HEK293T (cell line): ENCODE measurements at regions not wholly inside any gene's neighbourhood (a gene's known extent, or its start where the extent isn't known, plus 50 kb on each side); places are given as distances from the start of the nearest gene placed in this dataset.

Experiments used
- CTCF ChIA-PET: fragments of 350-600 bp; formaldehyde crosslinking; extraction: SDS; loops from one replicate; lab custom pipeline; 2021; ENCODE audit warnings: antibody characterized with exemption, inconsistent platforms; lab: Yijun Ruan, JAX
- POLR2A ChIA-PET: fragments of 350-600 bp; formaldehyde crosslinking; extraction: SDS; loops from one replicate; lab custom pipeline; 2020; ENCODE audit warnings: antibody characterized with exemption, inconsistent platforms; lab: Yijun Ruan, JAX
- DNase-seq: peaks from one replicate; pipeline ENCODE4 v3.0.0; 2012; ENCODE audit warnings: mixed read lengths; ENCODE audit errors: extremely low spot score
- ARNT ChIP-seq: fragments of 450-650 bp; IDR thresholded peaks from 2 replicates; pipeline ENCODE4 v1.6.1; 2017; ENCODE audit warnings: mild to moderate bottlenecking
- BHLHE40 ChIP-seq: fragments of 450-650 bp; IDR thresholded peaks from 2 replicates; pipeline ENCODE4 v1.6.1; 2016; ENCODE audit warnings: mild to moderate bottlenecking, moderate library complexity, borderline replicate concordance
- CTBP1 ChIP-seq: fragments of 450-650 bp; IDR thresholded peaks from 2 replicates; pipeline ENCODE4 v1.6.1; 2016; ENCODE audit warnings: borderline replicate concordance
- ELF4 ChIP-seq: fragments of 450-650 bp; IDR thresholded peaks from 2 replicates; pipeline ENCODE4 v1.6.1; 2017; ENCODE audit warnings: antibody characterized with exemption
- FOXA1 ChIP-seq: fragments of 450-650 bp; IDR thresholded peaks from 2 replicates; pipeline ENCODE4 v1.6.1; 2016; ENCODE audit warnings: mild to moderate bottlenecking
- FOXK2 ChIP-seq: fragments of 450-650 bp; IDR thresholded peaks from 2 replicates; pipeline ENCODE4 v1.6.1; 2016; ENCODE audit warnings: mild to moderate bottlenecking
- FOXM1 ChIP-seq: fragments of 450-650 bp; IDR thresholded peaks from 2 replicates; pipeline ENCODE4 v1.6.1; 2017; ENCODE audit warnings: mild to moderate bottlenecking, borderline replicate concordance
- HDGF ChIP-seq: fragments of 450-650 bp; IDR thresholded peaks from 2 replicates; pipeline ENCODE4 v1.6.1; 2017; ENCODE audit warnings: antibody characterized with exemption, borderline replicate concordance
- L3MBTL2 ChIP-seq: fragments of 450-650 bp; conservative IDR thresholded peaks from 2 replicates; pipeline ENCODE4 v1.6.1; 2016; ENCODE audit warnings: mild to moderate bottlenecking
- LEF1 ChIP-seq: fragments of 450-650 bp; IDR thresholded peaks from 2 replicates; pipeline ENCODE4 v1.6.1; 2017; ENCODE audit warnings: mild to moderate bottlenecking, borderline replicate concordance
- NFRKB ChIP-seq: fragments of 450-650 bp; IDR thresholded peaks from 2 replicates; pipeline ENCODE4 v1.6.1; 2016; ENCODE audit warnings: mild to moderate bottlenecking, moderate library complexity
- PKNOX1 ChIP-seq: fragments of 450-650 bp; IDR thresholded peaks from 2 replicates; pipeline ENCODE4 v1.6.1; 2016
- SP1 ChIP-seq: fragments of 450-650 bp; IDR thresholded peaks from 2 replicates; pipeline ENCODE4 v1.6.1; 2017
- SUZ12 ChIP-seq: fragments of 450-650 bp; IDR thresholded peaks from 2 replicates; pipeline ENCODE4 v1.6.1; 2016; ENCODE audit warnings: mild to moderate bottlenecking
- TARDBP ChIP-seq: fragments of 450-650 bp; IDR thresholded peaks from 2 replicates; pipeline ENCODE4 v1.6.1; 2016
- ZNF384 ChIP-seq: fragments of 450-650 bp; IDR thresholded peaks from 2 replicates; pipeline ENCODE4 v1.6.1; 2016

GRCh38 chr9:3756071-3756470 lies 230.3 kb upstream of the RFX3 start:
- no peak for DNase-seq
- TF ChIP-seq FOXK2: no peak
- no peak for TF ChIP-seq TARDBP
- TF ChIP-seq ARNT: no peak
- no peak for TF ChIP-seq HDGF
- TF ChIP-seq CTBP1: no peak
- TF ChIP-seq L3MBTL2: no peak
- TF ChIP-seq FOXM1: no peak
- no peak for TF ChIP-seq ELF4
- TF ChIP-seq ZNF384: no peak
- TF ChIP-seq NFRKB: no peak
- no peak for TF ChIP-seq BHLHE40
- TF ChIP-seq FOXA1: no peak
- ChIA-PET CTCF (no interaction called here), POLR2A (no interaction called here)

- POLR2A ChIA-PET: no interaction called here
These were observed 225.4 kb upstream of the RFX3 start for GRCh38 chr9:3751125-3751758.

GRCh38 chr9:3750321-3750720 lies 224.5 kb upstream of the RFX3 start:
- CTCF ChIA-PET: no interaction called here
- POLR2A ChIA-PET: no interaction called here
- no peak for DNase-seq
- no peak for TF ChIP-seq PKNOX1
- TF ChIP-seq CTBP1: no peak
- no peak for TF ChIP-seq BHLHE40
- no peak for TF ChIP-seq ELF4
- TF ChIP-seq SUZ12: no peak
- TF ChIP-seq NFRKB: no peak
- no peak for TF ChIP-seq ARNT
- TF ChIP-seq FOXA1: no peak
- TF ChIP-seq LEF1: no peak
- TF ChIP-seq SP1: no peak
- no peak for TF ChIP-seq L3MBTL2
- TF ChIP-seq FOXK2: no peak
- TF ChIP-seq TARDBP: no peak
- TF ChIP-seq FOXM1: no peak
- TF ChIP-seq HDGF: no peak

More at GRCh38 chr9:3751125-3751758, 225.4 kb upstream of the RFX3 start:
- DNase-seq: no peak
- CTCF ChIA-PET: no interaction called here
- TF ChIP-seq FOXA1: no peak

GRCh38 chr9:3746296-3747275 lies 220.8 kb upstream of the RFX3 start:
- DNase-seq: no peak

GRCh38 chr9:3743901-3744413 lies 218.2 kb upstream of the RFX3 start:
- CTCF ChIA-PET: no interaction called here
- DNase-seq: no peak
- POLR2A ChIA-PET: no interaction called here
- no peak for TF ChIP-seq LEF1
- no peak for TF ChIP-seq ELF4
- no peak for TF ChIP-seq TARDBP
- TF ChIP-seq PKNOX1: no peak
- no peak for TF ChIP-seq FOXK2
- TF ChIP-seq NFRKB: no peak
- no peak for TF ChIP-seq BHLHE40
- TF ChIP-seq L3MBTL2: no peak
- TF ChIP-seq SUZ12: no peak
- TF ChIP-seq HDGF: no peak
- TF ChIP-seq ARNT: no peak
- TF ChIP-seq SP1: no peak

More at GRCh38 chr9:3746296-3747275, 220.8 kb upstream of the RFX3 start:
- ChIA-PET POLR2A (no interaction called here), CTCF (no interaction called here)
- TF ChIP-seq FOXM1 (no peak), NFRKB (no peak), FOXK2 (no peak), SP1 (no peak), BHLHE40 (no peak), TARDBP (no peak), CTBP1 (no peak), FOXA1 (no peak), LEF1 (no peak), PKNOX1 (no peak), L3MBTL2 (no peak), ARNT (no peak), HDGF (no peak), ELF4 (no peak), ZNF384 (no peak), SUZ12 (no peak)
